ENCODE measurements at regions not wholly inside any gene's neighbourhood (a gene's known extent, or its start where the extent isn't known, plus 50 kb on each side); places are given as distances from the start of the nearest gene placed in this dataset.

- no peak for TF ChIP-seq ZFX (IDR thresholded peaks at IDR 0.05; ENCODE audit: borderline replicate concordance)
- TF ChIP-seq, protein P1, sequence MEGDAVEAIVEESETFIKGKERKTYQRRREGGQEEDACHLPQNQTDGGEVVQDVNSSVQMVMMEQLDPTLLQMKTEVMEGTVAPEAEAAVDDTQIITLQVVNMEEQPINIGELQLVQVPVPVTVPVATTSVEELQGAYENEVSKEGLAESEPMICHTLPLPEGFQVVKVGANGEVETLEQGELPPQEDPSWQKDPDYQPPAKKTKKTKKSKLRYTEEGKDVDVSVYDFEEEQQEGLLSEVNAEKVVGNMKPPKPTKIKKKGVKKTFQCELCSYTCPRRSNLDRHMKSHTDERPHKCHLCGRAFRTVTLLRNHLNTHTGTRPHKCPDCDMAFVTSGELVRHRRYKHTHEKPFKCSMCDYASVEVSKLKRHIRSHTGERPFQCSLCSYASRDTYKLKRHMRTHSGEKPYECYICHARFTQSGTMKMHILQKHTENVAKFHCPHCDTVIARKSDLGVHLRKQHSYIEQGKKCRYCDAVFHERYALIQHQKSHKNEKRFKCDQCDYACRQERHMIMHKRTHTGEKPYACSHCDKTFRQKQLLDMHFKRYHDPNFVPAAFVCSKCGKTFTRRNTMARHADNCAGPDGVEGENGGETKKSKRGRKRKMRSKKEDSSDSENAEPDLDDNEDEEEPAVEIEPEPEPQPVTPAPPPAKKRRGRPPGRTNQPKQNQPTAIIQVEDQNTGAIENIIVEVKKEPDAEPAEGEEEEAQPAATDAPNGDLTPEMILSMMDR (IDR thresholded peaks at IDR 0.05), result no peak
Observed at GRCh38 chr1:222889440-222889839, 74.6 kb downstream of the DISP1 start.
